Adrenal gland (tissue), 5 donors: ENCODE measurements at regions not wholly inside any gene's neighbourhood (a gene's known extent, or its start where the extent isn't known, plus 50 kb on each side); places are given as distances from the start of the nearest gene placed in this dataset.

Experiments
- POLR2A ChIP-seq, 2 donors: fragments of 450-650 bp; IDR thresholded peaks; one replicate each; pipeline ENCODE4 v1.6.1; 2017; ENCODE audit warnings: antibody characterized with exemption in 2 of 2, mild to moderate bottlenecking in 2 of 2, moderate library complexity in 1 of 2
- TF ChIP-seq, protein P1 (sequence below), 6 experiments: fragments of 450-650 bp in 4 of 6; fragments of 200-600 bp in 2 of 6; sonication (generic) in 1 of 6; IDR thresholded peaks; 1 replicate in 5 of 6; 2 replicates in 1 of 6; pipeline versions ENCODE4 v1.5.1 to v1.8.0; 2016 to 2021; ENCODE audit warnings: antibody characterized with exemption in 6 of 6, mild to moderate bottlenecking in 2 of 6, moderate library complexity in 1 of 6
- donor health status: DM: no; HTN: no; CAD: no.

DNA sequence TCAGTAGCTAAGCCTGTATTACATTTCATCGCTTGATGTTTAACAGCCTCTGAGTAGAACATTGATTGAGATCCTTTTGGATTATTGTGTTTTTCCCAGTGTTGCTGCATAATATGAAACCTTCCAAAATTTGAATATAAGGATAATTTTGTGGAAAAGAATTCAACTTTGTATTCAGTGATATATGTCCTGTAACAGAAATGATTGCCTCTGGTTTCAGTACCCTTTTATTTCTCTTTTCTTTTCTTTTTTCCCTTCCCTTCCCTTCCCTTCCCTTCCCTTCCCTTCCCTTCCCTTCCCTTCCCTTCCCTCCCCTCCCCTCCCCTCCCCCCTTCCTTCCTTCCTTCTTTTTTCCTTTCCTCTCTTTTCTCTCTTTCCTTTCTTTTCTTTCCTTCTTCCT is 74.6 kb downstream of the UTRN start:
- TF ChIP-seq POLR2A (IDR thresholded peaks at IDR 0.05) = no peak
- TF ChIP-seq, protein P1, sequence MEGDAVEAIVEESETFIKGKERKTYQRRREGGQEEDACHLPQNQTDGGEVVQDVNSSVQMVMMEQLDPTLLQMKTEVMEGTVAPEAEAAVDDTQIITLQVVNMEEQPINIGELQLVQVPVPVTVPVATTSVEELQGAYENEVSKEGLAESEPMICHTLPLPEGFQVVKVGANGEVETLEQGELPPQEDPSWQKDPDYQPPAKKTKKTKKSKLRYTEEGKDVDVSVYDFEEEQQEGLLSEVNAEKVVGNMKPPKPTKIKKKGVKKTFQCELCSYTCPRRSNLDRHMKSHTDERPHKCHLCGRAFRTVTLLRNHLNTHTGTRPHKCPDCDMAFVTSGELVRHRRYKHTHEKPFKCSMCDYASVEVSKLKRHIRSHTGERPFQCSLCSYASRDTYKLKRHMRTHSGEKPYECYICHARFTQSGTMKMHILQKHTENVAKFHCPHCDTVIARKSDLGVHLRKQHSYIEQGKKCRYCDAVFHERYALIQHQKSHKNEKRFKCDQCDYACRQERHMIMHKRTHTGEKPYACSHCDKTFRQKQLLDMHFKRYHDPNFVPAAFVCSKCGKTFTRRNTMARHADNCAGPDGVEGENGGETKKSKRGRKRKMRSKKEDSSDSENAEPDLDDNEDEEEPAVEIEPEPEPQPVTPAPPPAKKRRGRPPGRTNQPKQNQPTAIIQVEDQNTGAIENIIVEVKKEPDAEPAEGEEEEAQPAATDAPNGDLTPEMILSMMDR (IDR thresholded peaks at IDR 0.05) = no peak
